ENCODE measurements at regions not wholly inside any gene's neighbourhood (a gene's known extent, or its start where the extent isn't known, plus 50 kb on each side); places are given as distances from the start of the nearest gene placed in this dataset.

DNA sequence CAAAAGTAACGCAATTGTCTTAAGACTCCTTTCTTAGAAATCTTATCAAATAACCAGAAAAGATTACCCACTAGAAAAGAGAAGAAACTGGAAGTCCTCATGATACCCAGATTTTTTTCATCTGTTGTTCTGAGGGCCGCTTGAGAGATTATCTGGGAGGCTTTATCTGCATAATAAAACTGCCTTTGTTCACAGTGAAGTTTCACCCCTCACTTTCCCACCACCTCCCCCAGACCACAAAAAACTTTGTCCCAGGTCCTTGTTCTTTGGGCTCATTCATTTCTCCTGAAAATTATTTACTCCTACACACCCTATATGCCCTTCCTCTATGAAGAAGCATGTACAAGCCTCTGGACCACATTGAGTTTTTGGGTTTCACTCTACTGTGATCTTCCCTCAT is 745.1 kb upstream of the COBL start:
- no peak for DNase-seq (ENCODE audit: low read depth in 1 of 2, low spot score in 2 of 2)
- H2AFZ ChIP-seq (ENCODE audit: low read length): 0 out of 2 replicates have a peak overlapping the region, but pooled peaks have one; percentile 69

More for the DNA sequence above, 745.1 kb upstream of the COBL start:
- Histone ChIP-seq H3K4ac (replicated peaks; ENCODE audit: insufficient read length, low read depth, low read length) (no peak overlapping the region), H3K23me2 (ENCODE audit: low read depth, low read length) (no peaks in the 10 kb centered on the region), H4K5ac (ENCODE audit: insufficient read length, low read depth, low read length) (peak overlapping the region; percentile 78), H3K23ac (ENCODE audit: insufficient read length) (no peak overlapping the region), H3K79me2 (ENCODE audit: control insufficient read depth in 1 of 2, insufficient read depth in 2 of 2, low read length in 2 of 2) (no peaks in the 10 kb centered on the region), H3K4me3 (ENCODE audit: extremely low read depth in 1 of 4, insufficient read depth in 2 of 4, low read depth in 3 of 4, low read length in 4 of 4) (peak overlapping the region in 1 of 4 experiments; percentile 42; a peak in 1 of 8 replicates), H3K79me1 (ENCODE audit: low read depth, low read length) (no peaks in the 10 kb centered on the region), H4K91ac (replicated peaks; ENCODE audit: insufficient read length, low read length) (peak overlapping the region; percentile 82), H3K18ac (ENCODE audit: extremely low read depth, low read length) (no peak overlapping the region; the same call in 1 of the 2 replicates), H3K27me3 (replicated peaks in 1 of 4; ENCODE audit: control insufficient read depth in 3 of 4, extremely low read depth in 1 of 4, insufficient read depth in 3 of 4, low read length in 3 of 4) (no peaks in the 10 kb centered on the region), H3K36me3 (ENCODE audit: control insufficient read depth in 2 of 4, insufficient read depth in 4 of 4, low read length in 3 of 4) (no peaks in the 10 kb centered on the region), H2BK15ac (ENCODE audit: low read length) (no peak overlapping the region), H2BK5ac (ENCODE audit: low read depth, low read length) (peak overlapping the region; percentile 47; the same call in 1 of the 2 replicates), H3K4me1 (replicated peaks in 1 of 4; ENCODE audit: control insufficient read depth in 3 of 4, insufficient read depth in 4 of 4, low read length in 3 of 4) (peaks cover 0 to 3% (median 0%) of the 10 kb centered on the region in 4 experiments; a peak in 1 of 7 replicates), H3K14ac (ENCODE audit: insufficient read length) (no peak overlapping the region), H2BK12ac (ENCODE audit: low read depth, low read length) (peak overlapping the region; percentile 44; the same call in 1 of the 2 replicates), H2BK20ac (ENCODE audit: low read length) (0 out of 2 replicates have a peak overlapping the region, but pooled peaks have one; percentile 43), H3K9me3 (ENCODE audit: insufficient read depth in 2 of 2, low read depth in 1 of 2, low read length in 1 of 2) (no peaks in the 10 kb centered on the region), H3K56ac (replicated peaks; ENCODE audit: insufficient read length, low read depth, low read length) (no peak overlapping the region), H2AK5ac (ENCODE audit: low read depth, low read length) (no peak overlapping the region), H3K27ac (ENCODE audit: low read depth, low read length) (peak overlapping the region; percentile 77; the same call in 1 of the 2 replicates), H3K9ac (replicated peaks in 1 of 4; ENCODE audit: extremely low read depth in 1 of 4, low read depth in 3 of 4, low read length in 3 of 4) (no peak overlapping the region), H4K8ac (ENCODE audit: extremely low read depth, insufficient read depth, low read length) (no peak overlapping the region), H3K4me2 (ENCODE audit: insufficient read depth in 1 of 2, low read depth in 2 of 2, low read length in 2 of 2) (peak overlapping the region; percentile 43 to 72; a peak in 3 of 4 replicates), H4K20me1 (replicated peaks in 1 of 2; ENCODE audit: control insufficient read depth in 1 of 2, insufficient read depth in 2 of 2, low read length in 2 of 2) (no peaks in the 10 kb centered on the region), H2BK120ac (replicated peaks; ENCODE audit: low read depth, low read length) (peak overlapping the region; percentile 81)
- POLR2A ChIA-PET (ENCODE audit: partially characterized antibody): no interaction called here
- FAIRE-seq: no peak
- 24% methylated on average over 2 of the region's 2 CpGs; no CpG with 5 or more reads in 1 of the 2 experiments for WGBS, 2 experiments (ENCODE audit: extremely low coverage in 1 of 2, insufficient coverage in 1 of 2, insufficient read length in 1 of 2, insufficient replicate concordance in 2 of 2, low coverage in 1 of 2, low lambda C conversion rate in 2 of 2, missing lambda C conversion rate in 1 of 2)
- CTCF ChIA-PET (ENCODE audit: partially characterized antibody): no interaction called here

Data from H1 (cell line).